IMR-90 (cell line): ENCODE measurements at regions not wholly inside any gene's neighbourhood (a gene's known extent, or its start where the extent isn't known, plus 50 kb on each side); places are given as distances from the start of the nearest gene placed in this dataset.

Source experiments
- ATAC-seq: fragments of 200-7000 bp; cut with Tn5 transposase; 2 replicates; pipeline ENCODE4 v1.9.1; 2020; ENCODE audit warnings: low read depth, mild to moderate bottlenecking, moderate library complexity
- BruUV-seq: library from RNA; stranded (reverse); fragments of 400-500 nt; replicated peaks from 2 replicates; lab custom pipeline; 2021; lab: Mats Ljungman, UMichigan
- CTCF ChIA-PET: fragments of 300-600 bp; formaldehyde crosslinking; extraction: SDS; loops from one replicate; lab custom pipeline; 2021; ENCODE audit warnings: antibody characterized with exemption; lab: Yijun Ruan, JAX
- POLR2A ChIA-PET: fragments of 300-600 bp; sonication (Branson Sonifier 250); formaldehyde crosslinking; loops from one replicate; lab custom pipeline; 2022; ENCODE audit warnings: antibody characterized with exemption; ENCODE audit not compliant: unreplicated experiment; lab: Charles Lee
- DNase-seq: peaks from one replicate; pipeline ENCODE4 v3.0.0; 2013
- H2AFZ ChIP-seq: replicated peaks from 2 replicates; pipeline ENCODE3; 2013; ENCODE audit warnings: low read length, mild to moderate bottlenecking; ENCODE audit not compliant: poor library complexity
- H2AK5ac ChIP-seq: 2 replicates; pipeline ENCODE4 v1.6.1; 2013; ENCODE audit warnings: low read depth, low read length, inconsistent platforms
- H2AK9ac ChIP-seq: replicated peaks from 2 replicates; pipeline ENCODE3; 2013; ENCODE audit warnings: mild to moderate bottlenecking, low read depth, low read length, moderate library complexity; ENCODE audit not compliant: poor library complexity
- H2BK120ac ChIP-seq: 2 replicates; pipeline ENCODE4 v1.6.1; 2013; ENCODE audit warnings: low read depth, low read length, inconsistent platforms
- H2BK15ac ChIP-seq: 3 replicates; pipeline ENCODE4 v1.6.1; 2013; ENCODE audit warnings: low read depth, low read length, inconsistent platforms
- H2BK20ac ChIP-seq: 2 replicates; pipeline ENCODE4 v1.6.1; 2013; ENCODE audit warnings: low read depth, mild to moderate bottlenecking, inconsistent platforms, low read length, moderate library complexity
- H2BK5ac ChIP-seq: 2 replicates; pipeline ENCODE4 v1.6.1; 2013; ENCODE audit warnings: mild to moderate bottlenecking, low read depth, low read length, inconsistent platforms; ENCODE audit not compliant: poor library complexity, severe bottlenecking
- H3K14ac ChIP-seq: replicated peaks from 2 replicates; pipeline ENCODE4 v1.6.1; 2013; ENCODE audit warnings: low read depth, low read length, inconsistent platforms
- H3K18ac ChIP-seq: 2 replicates; pipeline ENCODE4 v1.6.1; 2013; ENCODE audit warnings: low read depth, low read length, control low read depth
- H3K23ac ChIP-seq: 2 replicates; pipeline ENCODE4 v1.6.1; 2013; ENCODE audit warnings: low read depth, low read length, inconsistent platforms
- H3K27ac ChIP-seq: 2 replicates; pipeline ENCODE4 v1.5.1; 2013; ENCODE audit warnings: mild to moderate bottlenecking, control low read depth, low read length; ENCODE audit not compliant: insufficient read depth
- H3K27me3 ChIP-seq: 2 replicates; pipeline ENCODE4 v1.6.1; 2013; ENCODE audit warnings: low read length; ENCODE audit not compliant: control insufficient read depth, insufficient read depth
- H3K36me3 ChIP-seq: 2 replicates; pipeline ENCODE4 v1.6.1; 2013; ENCODE audit warnings: low read length, mixed read lengths; ENCODE audit not compliant: control insufficient read depth, insufficient read depth
- H3K4ac ChIP-seq: 2 replicates; pipeline ENCODE4 v1.6.1; 2013; ENCODE audit warnings: low read depth, low read length, inconsistent platforms
- H3K4me1 ChIP-seq: 2 replicates; pipeline ENCODE4 v1.6.1; 2013; ENCODE audit warnings: low read length, mixed read lengths; ENCODE audit not compliant: control insufficient read depth, insufficient read depth
- H3K4me2 ChIP-seq: 2 replicates; pipeline ENCODE4 v1.6.1; 2013; ENCODE audit warnings: low read depth, mild to moderate bottlenecking, control low read depth, low read length, moderate library complexity
- H3K4me3 ChIP-seq: 2 replicates; pipeline ENCODE4 v1.5.1; 2013; ENCODE audit warnings: low read depth, mild to moderate bottlenecking, control low read depth, low read length, moderate library complexity; ENCODE audit not compliant: insufficient read depth
- H3K56ac ChIP-seq: 2 replicates; pipeline ENCODE4 v1.6.1; 2013; ENCODE audit warnings: low read length, inconsistent platforms; ENCODE audit not compliant: insufficient read depth; ENCODE audit errors: extremely low read depth
- H3K79me1 ChIP-seq, 2 experiments: 2 replicates each; pipeline ENCODE4 v1.6.1; 2013; ENCODE audit warnings: low read length in 2 of 2, inconsistent platforms in 1 of 2, low read depth in 1 of 2
- H3K9ac ChIP-seq: 2 replicates; pipeline ENCODE4 v1.6.1; 2013; ENCODE audit warnings: low read depth, low read length, control low read depth
- H3K9me1 ChIP-seq: 2 replicates; pipeline ENCODE4 v1.6.1; 2013; ENCODE audit warnings: low read length, inconsistent platforms; ENCODE audit not compliant: insufficient read depth
- H3K9me3 ChIP-seq: 2 replicates; pipeline ENCODE4 v1.6.1; 2013; ENCODE audit warnings: low read length; ENCODE audit not compliant: control insufficient read depth, insufficient read depth
- H4K20me1 ChIP-seq: 2 replicates; pipeline ENCODE4 v1.6.1; 2013; ENCODE audit warnings: low read length, inconsistent platforms; ENCODE audit not compliant: insufficient read depth
- H4K5ac ChIP-seq: 2 replicates; pipeline ENCODE4 v1.6.1; 2013; ENCODE audit warnings: mild to moderate bottlenecking, low read depth, low read length, control low read depth
- H4K8ac ChIP-seq, 2 experiments: 2 replicates each; pipeline ENCODE4 v1.6.1; 2013; ENCODE audit warnings: low read depth in 2 of 2, low read length in 2 of 2, control low read depth in 1 of 2, inconsistent platforms in 1 of 2
- H4K91ac ChIP-seq: 2 replicates; pipeline ENCODE4 v1.6.1; 2013; ENCODE audit warnings: low read depth, low read length, inconsistent platforms; ENCODE audit not compliant: insufficient read depth
- CEBPB ChIP-seq: IDR thresholded peaks from 2 replicates; pipeline ENCODE4 v1.6.1; 2012; ENCODE audit warnings: low read depth, low read length, improper control_type of control experiment
- CHD1 ChIP-seq: IDR thresholded peaks from 2 replicates; pipeline ENCODE4 v1.6.1; 2012; ENCODE audit warnings: low read depth, low read length, improper control_type of control experiment
- ELK1 ChIP-seq: fragments of 150-350 bp; IDR thresholded peaks from 2 replicates; pipeline ENCODE4 v1.6.1; 2016; ENCODE audit warnings: low read depth, mild to moderate bottlenecking, low read length, moderate library complexity, borderline replicate concordance
- FOS ChIP-seq: fragments of 150-350 bp; IDR thresholded peaks from 2 replicates; pipeline ENCODE4 v1.6.1; 2016; ENCODE audit warnings: low read depth, low read length
- MAZ ChIP-seq: IDR thresholded peaks from 2 replicates; pipeline ENCODE4 v1.6.1; 2012; ENCODE audit warnings: low read depth, mild to moderate bottlenecking, low read length, improper control_type of control experiment, moderate library complexity, borderline replicate concordance
- POLR2A ChIP-seq: IDR thresholded peaks from 2 replicates; pipeline ENCODE4 v1.6.1; 2012; ENCODE audit warnings: mild to moderate bottlenecking, low read depth, low read length
- RAD21 ChIP-seq: IDR thresholded peaks from 2 replicates; pipeline ENCODE4 v1.6.1; 2012; ENCODE audit warnings: low read length, improper control_type of control experiment
- SMC3 ChIP-seq: fragments of 150-350 bp; IDR thresholded peaks from 2 replicates; pipeline ENCODE4 v1.6.1; 2016; ENCODE audit warnings: low read depth, mild to moderate bottlenecking, antibody characterized with exemption, low read length, moderate library complexity
- USF2 ChIP-seq: fragments of 150-350 bp; IDR thresholded peaks from 2 replicates; pipeline ENCODE4 v1.6.1; 2017; ENCODE audit warnings: mild to moderate bottlenecking, antibody characterized with exemption, low read length, low read depth
- WGBS, 2 experiments: methylation state at CpG; one replicate each; pipeline versions ENCODE4 v1.1.5 to v1.1.7; 2013; ENCODE audit warnings: missing lambda C conversion rate in 2 of 2; ENCODE audit not compliant: insufficient read length in 1 of 2; ENCODE audit errors: extremely low coverage in 2 of 2; 5-methylcytosine and 5-hydroxymethylcytosine counted together
- dilution Hi-C: fragments of 300-500 bp; cut with HindIII; formaldehyde crosslinking; loops from one replicate; pipeline ENCODE4 v1.14.3; 2018; ENCODE audit warnings: low sequenced_read_pairs; ENCODE audit not compliant: unreplicated experiment
- in situ Hi-C: fragments of 300-500 bp; cut with MboI; formaldehyde crosslinking; loops from 3 replicates; pipeline ENCODE4 v1.14.3; 2019; ENCODE audit warnings: low sequenced_read_pairs, inconsistent platforms, mixed read lengths
- intact Hi-C: fragments of 100-400 bp; cut with micrococcal nuclease; formaldehyde crosslinking; loops from 2 replicates; pipeline ENCODE4 v1.10.0; 2022

GRCh38 chr3:177525987-177526712 is 328.9 kb upstream of the TBL1XR1 start (continued):
- no peak for TF ChIP-seq CHD1

- 88% methylated on average over 6 of the region's 7 CpGs; no CpG with 5 or more reads in 1 of the 2 experiments for WGBS, 2 experiments
- CTCF ChIA-PET, result no interaction called here
- no peak overlapping the region for H2BK120ac ChIP-seq
- H3K9me1 ChIP-seq, result no peaks in the 10 kb centered on the region; the same call in 1 of the 2 replicates
- no peaks in the 10 kb centered on the region; the same call in 1 of the 2 replicates for H3K36me3 ChIP-seq
- H2BK15ac ChIP-seq, result no peak overlapping the region
- peaks cover 9% of the 10 kb centered on the region for H3K4me1 ChIP-seq
- H4K91ac ChIP-seq, result no peak overlapping the region
- no peaks in the 10 kb centered on the region for H4K20me1 ChIP-seq
- no peak for TF ChIP-seq USF2
- TF ChIP-seq RAD21, result no peak
- TF ChIP-seq FOS, result no peak
- no peak for TF ChIP-seq CEBPB
- no peak for TF ChIP-seq MAZ
- TF ChIP-seq ELK1, result no peak
- no peak for TF ChIP-seq CHD1
- no peak for TF ChIP-seq SMC3
- TF ChIP-seq POLR2A, result no peak
- H2BK5ac ChIP-seq, result no peak overlapping the region
- ATAC-seq (no peak), DNase-seq (no peak)
- BruUV-seq, result no TSS peak
- intact Hi-C loops (no loop called here), dilution Hi-C loops (no loop called here), in situ Hi-C loops (no loop called here)
- no peak overlapping the region for H4K8ac ChIP-seq
- H3K27ac ChIP-seq, result no peak overlapping the region
- POLR2A ChIA-PET, result no interaction called here
- H3K27me3 ChIP-seq, result no peaks in the 10 kb centered on the region
- no peak overlapping the region for H2AFZ ChIP-seq
- H3K56ac ChIP-seq, result no peak overlapping the region
- H3K79me1 ChIP-seq, result no peaks in the 10 kb centered on the region
- H3K9me3 ChIP-seq, result peaks cover 4% of the 10 kb centered on the region; the same call in 1 of the 2 replicates
- no peak overlapping the region for H3K4me3 ChIP-seq
- no peak overlapping the region for H3K18ac ChIP-seq
- H3K4ac ChIP-seq, result no peak overlapping the region
- peak overlapping the region; percentile 11; the same call in 1 of the 2 replicates for H4K5ac ChIP-seq
- H2AK5ac ChIP-seq, result no peak overlapping the region
- H3K4me2 ChIP-seq, result no peak overlapping the region
- H3K9ac ChIP-seq, result no peak overlapping the region
- no peak overlapping the region for H3K23ac ChIP-seq
- H3K14ac ChIP-seq, result no peak overlapping the region
- no peak overlapping the region for H2BK20ac ChIP-seq
- no peak overlapping the region for H2AK9ac ChIP-seq
Observed at GRCh38 chr3:177527182-177527581, 329.9 kb upstream of the TBL1XR1 start.
